Choroid plexus epithelial cell (primary cell): ENCODE measurements at regions not wholly inside any gene's neighbourhood (a gene's known extent, or its start where the extent isn't known, plus 50 kb on each side); places are given as distances from the start of the nearest gene placed in this dataset.

Experiments
- DNase-seq: peaks from one replicate; pipeline ENCODE4 v3.0.0-alpha.2; 2010; ENCODE audit warnings: low read depth
- H3K4me3 ChIP-seq: 2 replicates; pipeline ENCODE4 v1.5.1; 2011; ENCODE audit warnings: low read depth, mild to moderate bottlenecking, control low read depth, low read length, moderate library complexity
- CTCF ChIP-seq: conservative IDR thresholded peaks from 2 replicates; pipeline ENCODE4 v1.5.1; 2011; ENCODE audit warnings: low read depth, mild to moderate bottlenecking, control low read depth, inconsistent platforms, low read length, moderate library complexity

- TF ChIP-seq CTCF: no peak
Observed at GRCh38 chr12:90023207-90023900, 314.7 kb upstream of the ATP2B1 start.

GRCh38 chr12:90021795-90022440, 313.3 kb upstream of the ATP2B1 start:
- TF ChIP-seq CTCF: no peak
- no peak overlapping the region for H3K4me3 ChIP-seq
- no peak for DNase-seq

More at GRCh38 chr12:90023207-90023900, 314.7 kb upstream of the ATP2B1 start:
- DNase-seq: no peak
- no peak overlapping the region for H3K4me3 ChIP-seq

GRCh38 chr12:90020881-90021280, 312.2 kb upstream of the ATP2B1 start:
- DNase-seq: no peak
- H3K4me3 ChIP-seq: no peak overlapping the region
- TF ChIP-seq CTCF: no peak

GRCh38 chr12:90020436-90020835, 311.8 kb upstream of the ATP2B1 start:
- no peak for DNase-seq
- TF ChIP-seq CTCF: no peak
- H3K4me3 ChIP-seq: no peak overlapping the region

- no peak for DNase-seq
- no peak overlapping the region for H3K4me3 ChIP-seq
- TF ChIP-seq CTCF: no peak
Observed at GRCh38 chr12:90020014-90020413, 311.4 kb upstream of the ATP2B1 start.

- no peak for TF ChIP-seq CTCF
- no peak overlapping the region for H3K4me3 ChIP-seq
- no peak for DNase-seq
Observed at GRCh38 chr12:90017316-90017715, 308.7 kb upstream of the ATP2B1 start.

GRCh38 chr12:90015228-90015627, 306.6 kb upstream of the ATP2B1 start:
- no peak for DNase-seq
- no peak overlapping the region for H3K4me3 ChIP-seq
- no peak for TF ChIP-seq CTCF
